ENCODE measurements at regions not wholly inside any gene's neighbourhood (a gene's known extent, or its start where the extent isn't known, plus 50 kb on each side); places are given as distances from the start of the nearest gene placed in this dataset.
"Not testable (repeated sequence)": the region's sequence is repeated elsewhere in the genome, so short reads cannot be mapped to it uniquely, and the experiment has no call there.

DNA sequence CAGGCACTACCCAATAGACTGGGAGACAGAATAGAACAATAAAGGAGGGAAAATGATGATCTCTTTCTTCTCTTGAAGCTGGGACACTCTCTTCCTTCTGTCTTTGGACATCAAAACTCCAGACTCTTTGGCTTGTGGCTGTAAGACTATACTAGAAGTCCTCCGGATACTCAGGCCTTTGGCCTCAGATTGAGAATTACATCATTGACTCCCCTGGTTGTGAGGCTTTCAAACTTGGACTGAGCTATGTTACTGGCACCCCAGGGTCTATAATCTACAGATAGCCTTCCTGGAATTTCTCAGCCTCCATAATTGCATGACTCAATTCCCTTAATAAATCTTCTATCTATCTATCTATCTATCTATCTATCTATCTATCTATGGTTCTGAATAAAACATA, 294.2 kb upstream of the CT83 start:
- Mint-ChIP-seq H3K4me1 (no peaks in the 10 kb centered on the region), H3K27ac (no peak overlapping the region), H3K27me3 (ENCODE audit: low read depth, poor library complexity) (no peaks in the 10 kb centered on the region), H3K9me3 (no peaks in the 10 kb centered on the region), H3K4me3 (no peak overlapping the region), H3K36me3 (ENCODE audit: low read depth) (no peaks in the 10 kb centered on the region)
- TF ChIP-seq CTCF (IDR thresholded peaks at IDR 0.05), result no peak
- no peak for DNase-seq

DNA sequence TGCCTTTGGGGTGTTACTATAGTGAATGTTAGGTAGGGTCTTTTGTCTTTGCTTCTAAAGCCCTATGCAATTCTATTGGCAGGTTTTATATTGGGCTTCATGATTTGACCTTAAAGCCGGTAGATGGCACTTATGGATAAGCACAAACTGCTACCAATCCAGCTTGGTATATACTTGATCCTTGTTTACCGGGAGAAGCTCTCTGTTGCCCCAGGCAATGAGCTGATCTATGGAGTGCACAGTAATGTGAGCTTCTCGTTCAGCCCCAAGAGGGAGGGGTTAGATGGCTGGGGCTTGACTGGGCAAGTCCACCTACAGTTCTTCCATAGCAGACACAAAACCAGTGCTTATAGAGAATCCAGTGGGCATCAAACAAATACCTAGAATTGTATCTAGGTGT, 287.2 kb upstream of the CT83 start:
- no peak for DNase-seq
- Mint-ChIP-seq H3K9me3 (no peaks in the 10 kb centered on the region), H3K27ac (no peak overlapping the region), H3K4me3 (no peak overlapping the region), H3K4me1 (no peaks in the 10 kb centered on the region), H3K27me3 (ENCODE audit: low read depth, poor library complexity) (no peaks in the 10 kb centered on the region), H3K36me3 (ENCODE audit: low read depth) (no peaks in the 10 kb centered on the region)
- TF ChIP-seq CTCF (IDR thresholded peaks at IDR 0.05), result no peak

DNA sequence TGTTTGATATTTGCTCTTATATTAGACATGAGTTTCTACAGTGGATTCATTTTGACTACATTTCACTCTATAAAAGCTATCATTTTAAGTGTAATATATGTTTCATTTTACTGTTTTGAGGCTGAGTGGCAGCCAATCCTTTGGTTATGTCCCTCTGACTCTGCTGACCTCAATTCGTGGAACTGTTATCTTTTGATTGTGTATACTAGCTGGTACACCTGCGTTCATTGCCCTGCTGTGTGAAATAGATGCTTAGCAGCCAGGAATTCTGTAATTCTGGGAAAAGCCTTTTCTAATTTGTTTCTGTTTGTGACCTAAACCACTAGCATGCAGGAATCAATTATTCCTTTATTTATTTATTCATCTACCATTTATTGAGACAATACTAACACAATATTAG, 269.4 kb upstream of the CT83 start:
- Mint-ChIP-seq H3K27ac (no peak overlapping the region), H3K36me3 (ENCODE audit: low read depth) (no peaks in the 10 kb centered on the region), H3K4me3 (no peak overlapping the region), H3K27me3 (ENCODE audit: low read depth, poor library complexity) (no peaks in the 10 kb centered on the region), H3K4me1 (no peaks in the 10 kb centered on the region), H3K9me3 (no peaks in the 10 kb centered on the region)
- DNase-seq, result no peak
- TF ChIP-seq CTCF (IDR thresholded peaks at IDR 0.05), result no peak

- Mint-ChIP-seq H3K27ac (no peak overlapping the region), H3K36me3 (ENCODE audit: low read depth) (no peaks in the 10 kb centered on the region), H3K27me3 (ENCODE audit: low read depth, poor library complexity) (no peaks in the 10 kb centered on the region), H3K4me1 (no peaks in the 10 kb centered on the region), H3K9me3 (peaks cover 16% of the 10 kb centered on the region), H3K4me3 (no peak overlapping the region)
- TF ChIP-seq CTCF (IDR thresholded peaks at IDR 0.05), result no peak
- no peak for DNase-seq
Measured at GRCh38 chrX:116726806-116727205, 264.0 kb upstream of the CT83 start.

DNA sequence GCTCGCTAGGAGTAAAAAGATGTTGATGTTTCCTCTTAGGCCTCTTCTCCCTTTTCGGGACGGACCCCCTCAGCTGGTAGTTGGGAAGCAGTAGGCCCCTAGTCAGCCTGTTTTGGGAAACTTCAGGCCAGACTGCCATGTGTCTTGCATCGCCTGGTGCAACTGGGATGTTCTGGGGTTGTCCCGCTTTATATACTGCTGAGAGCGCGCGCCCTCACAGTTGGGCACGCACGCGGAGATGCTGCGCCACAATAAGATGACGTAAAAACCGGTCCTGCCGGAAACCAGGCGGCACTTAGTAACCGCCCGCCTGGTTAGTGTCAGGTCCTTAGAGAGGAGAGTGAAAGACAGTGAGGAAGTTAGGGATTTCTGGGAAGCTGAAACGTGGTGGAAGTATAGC, 231.3 kb upstream of the CT83 start:
- no peak for DNase-seq
- H3K4me3 Mint-ChIP-seq, result no peak overlapping the region
- no peaks in the 10 kb centered on the region for H3K36me3 Mint-ChIP-seq (ENCODE audit: low read depth)
- H3K9me3 Mint-ChIP-seq, result no peaks in the 10 kb centered on the region
- no peak for TF ChIP-seq CTCF (IDR thresholded peaks at IDR 0.05)
- H3K27me3 Mint-ChIP-seq (ENCODE audit: low read depth, poor library complexity), result no peaks in the 10 kb centered on the region
- H3K27ac Mint-ChIP-seq, result no peak overlapping the region
- H3K4me1 Mint-ChIP-seq, result no peaks in the 10 kb centered on the region

DNA sequence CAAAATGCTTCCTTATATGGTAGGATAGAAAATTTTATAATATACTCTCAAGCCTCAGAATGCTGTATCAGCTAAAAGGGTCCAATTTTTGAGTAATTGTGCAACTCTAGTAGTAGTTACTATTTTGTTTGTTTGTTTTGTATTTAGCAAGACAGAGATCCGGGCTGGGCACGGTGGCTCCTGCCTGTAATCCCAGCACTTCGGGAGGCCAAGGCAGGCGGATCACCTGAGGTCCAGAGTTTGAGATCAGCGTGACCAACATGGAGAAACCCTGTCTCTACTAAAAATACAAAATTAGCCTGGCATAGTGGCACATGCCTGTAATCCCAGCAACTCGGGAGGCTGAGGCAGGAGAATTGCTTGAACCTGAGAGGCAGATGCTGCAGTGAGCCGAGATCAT, 216.8 kb upstream of the CT83 start:
- H3K9me3 Mint-ChIP-seq; H3K27ac Mint-ChIP-seq; H3K36me3 Mint-ChIP-seq (ENCODE audit: low read depth); H3K4me3 Mint-ChIP-seq; H3K4me1 Mint-ChIP-seq; H3K27me3 Mint-ChIP-seq (ENCODE audit: low read depth, poor library complexity); DNase-seq: not testable (repeated sequence)

Measured in nephron progenitor cell (in vitro differentiated cells).